HG03565 (cell line): ENCODE measurements at regions not wholly inside any gene's neighbourhood (a gene's known extent, or its start where the extent isn't known, plus 50 kb on each side); places are given as distances from the start of the nearest gene placed in this dataset.

Experiments used
- ATAC-seq: cut with Tn5 transposase; IDR thresholded peaks from one replicate; pipeline ENCODE4 v1.9.1; 2021; ENCODE audit warnings: mild to moderate bottlenecking, moderate library complexity; ENCODE audit not compliant: unreplicated experiment

GRCh38 chrX:57204306-57204705 lies 67.1 kb upstream of the SPIN2A start:
- no peak for ATAC-seq

- ATAC-seq: no peak
Observed at GRCh38 chrX:57211906-57212305, 74.6 kb upstream of the FAAH2 start.

DNA sequence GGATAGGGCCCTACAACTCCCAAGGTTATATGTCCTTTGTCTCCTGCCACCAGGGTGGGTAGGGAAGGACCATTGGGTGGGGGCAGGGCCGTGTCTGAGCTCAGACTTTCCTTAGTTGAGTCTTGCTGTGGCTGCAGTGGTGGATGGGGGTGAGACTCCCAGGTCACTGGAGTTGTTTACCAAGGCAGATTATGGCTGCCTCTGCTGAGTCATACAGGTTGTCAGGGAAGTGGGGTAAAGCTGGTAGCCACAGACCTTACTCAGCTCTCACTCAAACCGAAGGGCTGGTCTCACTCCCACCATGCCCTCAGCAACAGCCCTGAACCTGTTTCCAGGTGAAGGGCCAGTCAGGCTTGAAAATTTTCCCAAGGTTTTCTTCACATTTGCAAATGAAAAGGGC lies 58.8 kb upstream of the FAAH2 start:
- no peak for ATAC-seq

DNA sequence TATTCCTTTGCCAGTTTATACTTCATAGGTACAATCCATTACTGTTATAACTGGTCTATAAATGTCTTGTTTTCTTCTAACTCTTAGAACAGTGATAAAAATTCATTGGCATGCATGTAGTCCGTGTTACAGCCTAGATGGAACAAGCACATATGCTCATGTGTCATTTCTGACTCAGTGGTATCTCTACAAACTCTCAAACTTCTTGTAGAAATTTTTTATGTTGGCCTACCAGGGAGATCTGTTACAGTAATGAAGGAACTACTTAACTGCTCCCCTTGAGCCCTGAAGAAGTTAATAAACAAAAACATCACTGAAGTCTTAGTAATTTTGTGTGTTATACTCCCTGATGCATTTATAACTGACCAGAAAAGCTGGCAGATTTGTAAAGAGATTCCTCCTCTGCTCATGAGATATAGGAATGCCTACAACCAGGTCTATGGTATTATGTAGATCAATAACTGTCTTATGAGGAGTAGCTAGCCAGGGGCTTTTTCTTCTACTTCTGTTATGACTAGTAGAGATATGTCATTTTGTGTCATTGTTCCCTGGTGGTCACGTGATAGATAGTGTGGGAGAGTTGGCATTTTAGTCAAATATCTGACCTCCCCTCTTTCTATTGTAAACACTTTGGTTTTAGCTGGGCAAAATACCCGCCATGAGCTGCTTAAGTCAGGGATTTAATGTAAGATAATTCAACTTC lies 53.7 kb upstream of the FAAH2 start:
- peak; percentile 83 for ATAC-seq
